ENCODE measurements at regions not wholly inside any gene's neighbourhood (a gene's known extent, or its start where the extent isn't known, plus 50 kb on each side); places are given as distances from the start of the nearest gene placed in this dataset.

DNA sequence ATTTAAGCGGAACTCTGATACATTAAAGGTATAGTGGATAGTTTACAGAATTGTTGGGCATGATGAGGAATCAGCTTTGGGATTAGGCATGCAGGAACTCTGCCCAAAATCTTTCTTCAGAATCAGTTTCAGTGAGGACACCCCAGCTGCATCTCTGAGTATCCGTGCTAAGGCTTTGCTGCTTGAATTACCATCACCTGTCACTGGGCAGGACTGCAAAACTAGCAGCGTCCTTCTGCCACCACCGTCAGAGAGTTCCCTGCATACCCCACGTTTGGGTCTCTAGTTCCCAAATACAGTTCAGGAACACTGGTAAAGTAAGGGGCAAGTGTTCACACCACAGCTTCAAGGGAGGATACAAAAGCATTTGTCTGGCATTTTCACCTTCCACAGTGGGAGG lies 164.6 kb upstream of the ARHGEF26 start:
- H3K36me3 ChIP-seq (ENCODE audit: control insufficient read depth in 2 of 2, extremely low read depth in 1 of 2, insufficient read depth in 2 of 2, low read length in 2 of 2): no peaks in the 10 kb centered on the region
- H3K9me1 ChIP-seq (replicated peaks; ENCODE audit: control insufficient read depth, extremely low read depth, insufficient read depth, low read length): no peaks in the 10 kb centered on the region
- no peak overlapping the region for H3K9ac ChIP-seq (replicated peaks; ENCODE audit: extremely low read depth, insufficient read depth, low read length)
- no peak overlapping the region for H3K4me3 ChIP-seq (replicated peaks in 1 of 3; ENCODE audit: insufficient read depth in 1 of 3, low read depth in 1 of 3, low read length in 3 of 3)
- no peak overlapping the region for H2AFZ ChIP-seq (ENCODE audit: low read depth, low read length)
- FAIRE-seq (no peak), DNase-seq (ENCODE audit: low read depth, low spot score) (no peak)
- no peak for TF ChIP-seq JUN (IDR thresholded peaks at IDR 0.05; ENCODE audit: borderline replicate concordance, insufficient read depth, insufficient read length, low read depth)
- TF ChIP-seq EZH2 (IDR thresholded peaks at IDR 0.05; ENCODE audit: borderline replicate concordance, low read depth, low read length, severe bottlenecking): no peak
- TF ChIP-seq, protein P1, sequence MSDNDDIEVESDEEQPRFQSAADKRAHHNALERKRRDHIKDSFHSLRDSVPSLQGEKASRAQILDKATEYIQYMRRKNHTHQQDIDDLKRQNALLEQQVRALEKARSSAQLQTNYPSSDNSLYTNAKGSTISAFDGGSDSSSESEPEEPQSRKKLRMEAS (IDR thresholded peaks at IDR 0.05; ENCODE audit: insufficient read depth, insufficient read length): no peak
- no peak for TF ChIP-seq POLR2AphosphoS5 (IDR thresholded peaks at IDR 0.05; ENCODE audit: insufficient read depth, low read depth, low read length)
- intact Hi-C loops (cut with micrococcal nuclease) (no loop called here), dilution Hi-C loops (cut with MboI; ENCODE audit: extremely low pct_ligation_motif_present, low sequenced_read_pairs) (no loop called here)
- no peaks in the 10 kb centered on the region for H3K4me1 ChIP-seq (ENCODE audit: control insufficient read depth, extremely low read depth, insufficient read depth, low read length)
- no TSS peak for BruUV-seq (replicated peaks)
- CTCF ChIA-PET: no interaction called here
- no peak overlapping the region for H3K27ac ChIP-seq (ENCODE audit: insufficient read depth, low read depth, low read length)
- H3K9me3 ChIP-seq (replicated peaks; ENCODE audit: control insufficient read depth, insufficient read depth, low read length): no peaks in the 10 kb centered on the region
- POLR2A ChIA-PET: no interaction called here
- H3K79me2 ChIP-seq (ENCODE audit: control insufficient read depth, insufficient read depth, low read length): no peaks in the 10 kb centered on the region
- no peaks in the 10 kb centered on the region for H4K20me1 ChIP-seq (replicated peaks; ENCODE audit: control insufficient read depth, extremely low read depth, insufficient read depth, low read length)
- H3K27me3 ChIP-seq (ENCODE audit: control insufficient read depth in 2 of 2, insufficient read depth in 2 of 2, low read length in 2 of 2): peaks cover 0 to 2% of the 10 kb centered on the region in 2 experiments
- H3K4me2 ChIP-seq (ENCODE audit: insufficient read depth, low read length): no peak overlapping the region

DNA sequence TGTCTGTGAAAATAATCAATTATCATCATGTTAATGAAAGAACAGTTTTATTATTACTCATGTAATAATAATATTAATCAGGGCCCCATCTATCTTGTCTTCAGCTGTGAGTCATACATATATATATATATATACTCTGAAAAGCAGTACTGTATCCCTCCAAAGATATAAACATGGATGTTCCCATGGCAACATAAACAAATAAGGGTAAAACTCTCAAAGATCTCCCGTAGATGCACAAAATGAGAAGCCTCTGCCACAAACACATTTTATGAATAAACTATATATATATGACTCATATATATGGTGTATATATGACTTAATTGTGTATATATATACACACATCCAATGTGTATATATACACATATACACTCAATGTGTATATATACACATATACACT lies 163.8 kb upstream of the ARHGEF26 start:
- DNase-seq (ENCODE audit: low read depth, low spot score) (no peak), FAIRE-seq (no peak)
- no peak overlapping the region for H2AFZ ChIP-seq (ENCODE audit: low read depth, low read length)
- no peak overlapping the region for H3K4me3 ChIP-seq (replicated peaks in 1 of 3; ENCODE audit: insufficient read depth in 1 of 3, low read depth in 1 of 3, low read length in 3 of 3)
- H4K20me1 ChIP-seq (replicated peaks; ENCODE audit: control insufficient read depth, extremely low read depth, insufficient read depth, low read length): no peaks in the 10 kb centered on the region
- ChIA-PET CTCF (interaction anchor here (1.5 to 2.3 kb wide), 2 partner anchors 13 to 15 kb away, joined by 3 to 12 read pairs; no protein-coding TSS in a partner anchor), POLR2A (no interaction called here)
- no peak overlapping the region for H3K27ac ChIP-seq (ENCODE audit: insufficient read depth, low read depth, low read length)
- H3K27me3 ChIP-seq (ENCODE audit: control insufficient read depth in 2 of 2, insufficient read depth in 2 of 2, low read length in 2 of 2): peaks cover 0 to 2% of the 10 kb centered on the region in 2 experiments
- H3K4me2 ChIP-seq (ENCODE audit: insufficient read depth, low read length): no peak overlapping the region
- no peaks in the 10 kb centered on the region for H3K9me3 ChIP-seq (replicated peaks; ENCODE audit: control insufficient read depth, insufficient read depth, low read length)
- dilution Hi-C loops (cut with MboI; ENCODE audit: extremely low pct_ligation_motif_present, low sequenced_read_pairs) (no loop called here), intact Hi-C loops (cut with micrococcal nuclease) (no loop called here)
- no peaks in the 10 kb centered on the region for H3K4me1 ChIP-seq (ENCODE audit: control insufficient read depth, extremely low read depth, insufficient read depth, low read length)
- no peaks in the 10 kb centered on the region for H3K79me2 ChIP-seq (ENCODE audit: control insufficient read depth, insufficient read depth, low read length)
- no peak overlapping the region for H3K9ac ChIP-seq (replicated peaks; ENCODE audit: extremely low read depth, insufficient read depth, low read length)
- no peaks in the 10 kb centered on the region for H3K36me3 ChIP-seq (ENCODE audit: control insufficient read depth in 2 of 2, extremely low read depth in 1 of 2, insufficient read depth in 2 of 2, low read length in 2 of 2)
- no TSS peak for BruUV-seq (replicated peaks)
- TF ChIP-seq, protein P2, sequence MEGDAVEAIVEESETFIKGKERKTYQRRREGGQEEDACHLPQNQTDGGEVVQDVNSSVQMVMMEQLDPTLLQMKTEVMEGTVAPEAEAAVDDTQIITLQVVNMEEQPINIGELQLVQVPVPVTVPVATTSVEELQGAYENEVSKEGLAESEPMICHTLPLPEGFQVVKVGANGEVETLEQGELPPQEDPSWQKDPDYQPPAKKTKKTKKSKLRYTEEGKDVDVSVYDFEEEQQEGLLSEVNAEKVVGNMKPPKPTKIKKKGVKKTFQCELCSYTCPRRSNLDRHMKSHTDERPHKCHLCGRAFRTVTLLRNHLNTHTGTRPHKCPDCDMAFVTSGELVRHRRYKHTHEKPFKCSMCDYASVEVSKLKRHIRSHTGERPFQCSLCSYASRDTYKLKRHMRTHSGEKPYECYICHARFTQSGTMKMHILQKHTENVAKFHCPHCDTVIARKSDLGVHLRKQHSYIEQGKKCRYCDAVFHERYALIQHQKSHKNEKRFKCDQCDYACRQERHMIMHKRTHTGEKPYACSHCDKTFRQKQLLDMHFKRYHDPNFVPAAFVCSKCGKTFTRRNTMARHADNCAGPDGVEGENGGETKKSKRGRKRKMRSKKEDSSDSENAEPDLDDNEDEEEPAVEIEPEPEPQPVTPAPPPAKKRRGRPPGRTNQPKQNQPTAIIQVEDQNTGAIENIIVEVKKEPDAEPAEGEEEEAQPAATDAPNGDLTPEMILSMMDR (IDR thresholded peaks at IDR 0.05; ENCODE audit: extremely low read depth in 1 of 2, insufficient read depth in 1 of 2, low read depth in 1 of 2, low read length in 2 of 2): no peak
- TF ChIP-seq POLR2AphosphoS5 (IDR thresholded peaks at IDR 0.05; ENCODE audit: insufficient read depth, low read depth, low read length): no peak
- TF ChIP-seq POLR2A (IDR thresholded peaks at IDR 0.05; ENCODE audit: low read depth, low read length): no peak
- TF ChIP-seq FOS (IDR thresholded peaks at IDR 0.05; ENCODE audit: borderline replicate concordance, insufficient read depth, low read length): no peak
- TF ChIP-seq JUN (IDR thresholded peaks at IDR 0.05; ENCODE audit: borderline replicate concordance, insufficient read depth, insufficient read length, low read depth): no peak
- no peak for TF ChIP-seq MYC (IDR thresholded peaks at IDR 0.05; ENCODE audit: low read depth, low read length)
- no peak for TF ChIP-seq EZH2 (IDR thresholded peaks at IDR 0.05; ENCODE audit: borderline replicate concordance, low read depth, low read length, severe bottlenecking)
- TF ChIP-seq, protein P1 (IDR thresholded peaks at IDR 0.05; ENCODE audit: insufficient read depth, insufficient read length): no peak
- TF ChIP-seq GATA2 (IDR thresholded peaks at IDR 0.05; ENCODE audit: insufficient read depth, insufficient read length, low read depth, low read length): no peak
- no peaks in the 10 kb centered on the region for H3K9me1 ChIP-seq (replicated peaks; ENCODE audit: control insufficient read depth, extremely low read depth, insufficient read depth, low read length)
